Brain microvascular endothelial cell (primary cell): ENCODE measurements at regions not wholly inside any gene's neighbourhood (a gene's known extent, or its start where the extent isn't known, plus 50 kb on each side); places are given as distances from the start of the nearest gene placed in this dataset.

Experiments used
- DNase-seq: peaks from one replicate; pipeline ENCODE4 v3.0.0-alpha.2; 2020
- H3K27ac ChIP-seq: fragments of 250-450 bp; sonication (Bioruptor Pico); 2 replicates; pipeline ENCODE4 v1.5.1; 2020; ENCODE audit warnings: mild to moderate bottlenecking, moderate library complexity
- H3K27me3 ChIP-seq: fragments of 250-450 bp; sonication (Bioruptor Pico); replicated peaks from 2 replicates; pipeline ENCODE4 v1.5.1; 2020; ENCODE audit warnings: mild to moderate bottlenecking
- H3K36me3 ChIP-seq: fragments of 250-450 bp; sonication (Bioruptor Pico); replicated peaks from 2 replicates; pipeline ENCODE4 v1.5.1; 2020; ENCODE audit warnings: mild to moderate bottlenecking
- H3K4me3 ChIP-seq: 2 replicates; pipeline ENCODE4 v1.5.1; 2011; ENCODE audit warnings: low read depth, mild to moderate bottlenecking, control low read depth, low read length, moderate library complexity
- in situ Hi-C: cut with HindIII; loops from 2 replicates; pipeline ENCODE4 v1.10.0; 2017; ENCODE audit warnings: low sequenced_read_pairs, low pct_ligation_motif_present
- TF ChIP-seq, protein P1 (sequence below): IDR thresholded peaks from 2 replicates; pipeline ENCODE4 v1.5.1; 2011; ENCODE audit warnings: low read depth, mild to moderate bottlenecking, moderate library complexity, low read length, control low read depth, inconsistent platforms; ENCODE audit errors: missing control alignments

GRCh38 chr1:187513190-187513589, 684.4 kb downstream of the PLA2G4A start:
- Histone ChIP-seq H3K4me3 (no peak overlapping the region), H3K27ac (no peak overlapping the region), H3K36me3 (no peaks in the 10 kb centered on the region), H3K27me3 (no peaks in the 10 kb centered on the region)
- DNase-seq, result no peak
- TF ChIP-seq, protein P1, sequence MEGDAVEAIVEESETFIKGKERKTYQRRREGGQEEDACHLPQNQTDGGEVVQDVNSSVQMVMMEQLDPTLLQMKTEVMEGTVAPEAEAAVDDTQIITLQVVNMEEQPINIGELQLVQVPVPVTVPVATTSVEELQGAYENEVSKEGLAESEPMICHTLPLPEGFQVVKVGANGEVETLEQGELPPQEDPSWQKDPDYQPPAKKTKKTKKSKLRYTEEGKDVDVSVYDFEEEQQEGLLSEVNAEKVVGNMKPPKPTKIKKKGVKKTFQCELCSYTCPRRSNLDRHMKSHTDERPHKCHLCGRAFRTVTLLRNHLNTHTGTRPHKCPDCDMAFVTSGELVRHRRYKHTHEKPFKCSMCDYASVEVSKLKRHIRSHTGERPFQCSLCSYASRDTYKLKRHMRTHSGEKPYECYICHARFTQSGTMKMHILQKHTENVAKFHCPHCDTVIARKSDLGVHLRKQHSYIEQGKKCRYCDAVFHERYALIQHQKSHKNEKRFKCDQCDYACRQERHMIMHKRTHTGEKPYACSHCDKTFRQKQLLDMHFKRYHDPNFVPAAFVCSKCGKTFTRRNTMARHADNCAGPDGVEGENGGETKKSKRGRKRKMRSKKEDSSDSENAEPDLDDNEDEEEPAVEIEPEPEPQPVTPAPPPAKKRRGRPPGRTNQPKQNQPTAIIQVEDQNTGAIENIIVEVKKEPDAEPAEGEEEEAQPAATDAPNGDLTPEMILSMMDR, result no peak
- in situ Hi-C loops, result no loop called here

- in situ Hi-C loops, result no loop called here
- TF ChIP-seq, protein P1, result no peak
- Histone ChIP-seq H3K27ac (no peak overlapping the region), H3K36me3 (no peaks in the 10 kb centered on the region), H3K27me3 (no peaks in the 10 kb centered on the region), H3K4me3 (no peak overlapping the region)
- DNase-seq, result no peak
Observed at GRCh38 chr1:187514110-187514509, 685.4 kb downstream of the PLA2G4A start.

DNA sequence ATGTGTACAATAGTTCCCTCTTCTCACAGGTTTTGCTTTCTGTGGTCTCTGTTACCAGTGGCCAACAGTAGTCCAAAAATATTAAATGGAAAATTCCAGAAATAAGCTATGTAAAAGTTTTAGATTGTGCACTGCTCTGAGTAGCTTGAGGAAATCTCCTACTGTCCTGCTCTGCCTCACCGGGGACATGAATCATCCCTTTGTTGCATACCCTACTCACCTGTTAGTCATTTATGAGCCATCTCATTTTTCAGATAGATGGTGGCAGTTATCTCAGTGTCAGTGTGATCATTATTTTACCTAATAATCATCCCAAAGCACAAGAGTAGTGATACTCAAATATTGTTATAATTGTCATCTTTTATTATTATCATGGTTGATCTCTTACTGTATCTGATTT, 688.1 kb downstream of the PLA2G4A start:
- Histone ChIP-seq H3K4me3 (no peak overlapping the region), H3K36me3 (no peaks in the 10 kb centered on the region), H3K27me3 (no peaks in the 10 kb centered on the region), H3K27ac (no peak overlapping the region)
- in situ Hi-C loops, result no loop called here
- DNase-seq, result no peak
- TF ChIP-seq, protein P1, result no peak

DNA sequence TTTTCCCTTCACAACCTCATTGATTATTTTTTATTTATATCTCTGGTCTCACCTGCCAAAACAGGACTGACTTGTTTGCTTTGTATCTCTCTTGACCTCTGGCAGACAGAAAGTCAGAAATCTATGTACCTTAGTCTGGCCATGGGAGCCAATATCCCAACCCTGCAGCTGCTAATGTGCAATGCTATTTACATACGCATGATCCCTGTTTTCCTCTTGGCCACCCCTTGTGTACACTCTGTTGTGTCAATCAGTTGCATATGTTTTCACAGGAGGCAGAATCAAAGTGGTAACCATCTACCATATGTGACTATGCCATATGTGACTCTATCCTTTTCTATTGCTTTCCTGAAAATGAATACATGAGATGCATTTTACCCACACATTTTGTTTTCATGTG, 688.8 kb downstream of the PLA2G4A start:
- H3K27me3 ChIP-seq, result no peaks in the 10 kb centered on the region
- H3K36me3 ChIP-seq, result no peaks in the 10 kb centered on the region
- no peak overlapping the region for H3K4me3 ChIP-seq
- in situ Hi-C loops, result no loop called here
- TF ChIP-seq, protein P1, result no peak
- H3K27ac ChIP-seq, result no peak overlapping the region
- DNase-seq, result no peak

- H3K27ac ChIP-seq, result no peak overlapping the region
- no peaks in the 10 kb centered on the region for H3K27me3 ChIP-seq
- in situ Hi-C loops, result no loop called here
- TF ChIP-seq, protein P1, result no peak
- no peaks in the 10 kb centered on the region for H3K36me3 ChIP-seq
- no peak overlapping the region for H3K4me3 ChIP-seq
- no peak for DNase-seq
Observed at GRCh38 chr1:187527346-187527745, 698.6 kb downstream of the PLA2G4A start.

- in situ Hi-C loops, result no loop called here
- no peak for DNase-seq
- Histone ChIP-seq H3K27ac (no peak overlapping the region), H3K27me3 (no peaks in the 10 kb centered on the region), H3K36me3 (no peaks in the 10 kb centered on the region), H3K4me3 (no peak overlapping the region)
- TF ChIP-seq, protein P1, result no peak
Observed at GRCh38 chr1:187537936-187538335, 709.2 kb downstream of the PLA2G4A start.
